GM18907 (cell line): ENCODE measurements at regions not wholly inside any gene's neighbourhood (a gene's known extent, or its start where the extent isn't known, plus 50 kb on each side); places are given as distances from the start of the nearest gene placed in this dataset.

Source experiments
- ATAC-seq: cut with Tn5 transposase; IDR thresholded peaks from one replicate; pipeline ENCODE4 v1.9.1; 2021; ENCODE audit warnings: mild to moderate bottlenecking, moderate library complexity; ENCODE audit not compliant: unreplicated experiment

GRCh38 chr12:19855851-19856250 is 416.6 kb downstream of the AEBP2 start:
- ATAC-seq = no peak

DNA sequence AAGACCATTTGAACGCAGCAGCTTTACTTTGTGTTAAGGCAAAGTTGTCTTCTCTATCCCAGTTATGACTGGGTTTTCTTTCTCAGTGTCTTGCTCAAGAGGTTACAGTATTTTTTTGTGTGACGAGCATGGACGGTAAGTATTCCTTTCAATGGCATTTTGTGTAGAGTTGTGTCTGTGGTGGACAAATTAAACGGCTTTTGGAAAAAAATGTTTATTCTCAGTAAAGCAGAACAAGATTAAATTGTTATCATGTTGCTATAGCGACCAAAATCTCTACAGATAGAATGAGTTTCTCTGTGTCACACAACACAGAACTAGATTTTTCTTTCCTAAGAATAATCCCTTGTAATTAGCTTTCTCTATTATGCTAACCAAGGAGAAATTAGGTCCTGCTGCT is 417.1 kb downstream of the AEBP2 start:
- no peak for ATAC-seq

DNA sequence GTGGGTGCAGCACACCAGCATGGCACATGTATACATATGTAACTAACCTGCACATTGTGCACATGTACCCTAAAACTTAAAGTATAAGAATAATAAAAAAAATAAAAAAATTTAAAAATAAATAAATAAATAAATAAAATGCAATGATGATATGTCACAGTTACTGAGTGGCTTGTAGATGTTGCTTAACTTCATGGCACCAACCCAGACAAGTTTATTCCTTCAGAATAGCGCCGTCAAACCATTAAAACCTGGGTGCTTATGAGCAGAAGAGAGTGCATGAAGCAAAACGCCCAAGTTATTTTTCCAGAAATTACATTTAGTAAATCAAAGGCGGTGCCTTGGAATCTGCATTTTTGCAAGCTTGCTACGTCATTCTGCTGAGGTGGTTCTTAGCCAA is 417.9 kb downstream of the AEBP2 start:
- ATAC-seq = no peak

DNA sequence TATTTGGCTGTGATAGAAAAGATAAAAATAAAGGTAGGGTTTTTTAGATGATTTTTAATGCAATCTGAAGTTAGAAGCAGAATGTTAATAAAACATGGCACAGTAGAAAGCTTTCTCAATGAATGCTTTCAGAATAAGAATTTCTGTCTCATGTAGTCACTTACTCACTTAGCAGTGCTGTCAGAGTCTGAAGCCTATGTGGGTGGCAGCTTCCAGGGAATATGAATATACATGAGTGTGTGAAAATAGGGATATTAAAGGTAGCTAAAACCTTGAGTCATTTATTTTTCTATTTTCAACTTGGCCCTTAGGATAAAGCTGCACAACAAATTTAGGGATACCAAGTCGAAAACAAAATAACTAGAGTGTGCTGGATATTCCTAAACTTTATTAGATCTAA is 427.9 kb downstream of the AEBP2 start:
- no peak for ATAC-seq

DNA sequence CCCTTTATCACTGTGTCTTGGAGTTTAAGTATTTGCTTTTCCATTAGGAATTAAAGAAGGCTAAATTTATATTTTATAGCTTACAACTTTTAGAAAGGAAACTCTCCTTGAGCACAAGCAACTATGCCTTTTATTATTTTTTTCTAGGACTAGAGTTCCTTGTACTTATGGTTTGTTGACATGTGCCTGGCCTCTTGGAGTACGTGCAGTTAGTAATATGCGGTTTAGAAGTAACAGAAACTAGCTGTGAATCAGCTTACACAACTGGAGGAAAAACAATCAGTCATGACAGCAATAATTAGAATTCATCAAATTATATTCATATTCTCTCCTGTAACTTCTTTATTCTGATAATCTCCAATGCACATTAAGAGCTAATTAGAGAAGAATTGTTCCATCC is 428.7 kb downstream of the AEBP2 start:
- no peak for ATAC-seq

- no peak for ATAC-seq
Measured at GRCh38 chr12:19869413-19869812, 430.1 kb downstream of the AEBP2 start.

DNA sequence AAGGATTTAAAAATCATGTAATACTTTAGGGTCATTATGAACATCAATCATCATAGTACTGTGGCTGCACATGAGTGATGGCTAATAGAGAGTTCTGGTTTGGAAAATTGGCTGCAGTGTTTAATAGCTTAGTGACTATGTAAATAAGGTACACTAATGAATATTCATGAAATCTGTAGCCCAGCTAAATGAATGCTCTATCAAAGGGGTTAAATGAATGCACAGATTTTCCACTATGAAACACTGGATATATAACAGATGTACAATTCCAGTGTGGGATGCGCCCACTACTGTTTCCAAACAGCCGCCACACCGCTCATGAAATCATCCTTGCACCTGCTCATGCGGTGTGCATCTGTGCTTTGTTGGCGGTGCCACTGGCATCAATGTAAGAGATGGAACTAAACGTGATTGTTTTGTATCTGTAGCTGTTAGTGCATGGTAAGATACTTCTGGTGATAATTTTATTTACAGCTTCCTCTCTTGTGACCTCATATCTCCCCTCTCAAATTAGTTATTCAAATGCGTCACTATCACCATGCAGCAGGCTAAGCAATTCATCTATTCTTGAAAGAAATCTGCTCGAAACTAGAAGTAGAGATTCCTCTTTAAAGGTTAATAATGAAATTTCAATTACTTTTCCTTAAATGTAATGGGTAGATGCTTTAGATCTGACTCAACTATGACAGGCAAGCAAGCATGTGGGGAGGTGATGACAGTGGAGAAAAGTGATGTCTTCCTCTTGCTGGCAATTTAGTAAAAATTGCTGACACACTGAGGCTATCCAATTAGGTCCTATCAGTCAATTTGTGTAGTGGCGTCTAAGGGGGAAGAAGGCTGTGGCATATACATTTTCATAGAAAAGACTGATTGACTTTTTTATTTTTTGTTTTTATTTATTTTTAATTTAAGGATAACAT is 433.6 kb downstream of the AEBP2 start:
- ATAC-seq = no peak

DNA sequence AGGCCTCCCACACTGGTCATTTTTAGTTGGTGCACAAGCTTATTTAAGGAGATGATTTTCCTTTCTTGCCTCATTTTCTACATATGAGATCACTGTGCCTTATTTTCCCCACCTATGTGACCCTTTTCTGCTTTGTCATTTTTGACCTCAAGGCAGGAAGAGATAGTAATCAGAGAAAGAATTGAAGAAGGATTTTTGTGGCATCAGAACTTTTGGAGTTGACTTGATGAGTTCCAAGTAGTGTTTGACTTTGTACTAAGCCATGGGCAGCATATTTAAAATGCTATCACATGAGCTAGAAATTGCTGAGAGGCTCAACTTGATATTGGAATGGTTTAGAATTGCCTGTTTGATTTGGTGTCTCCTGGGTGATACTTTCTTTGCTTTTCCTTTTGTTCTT is 440.8 kb downstream of the AEBP2 start:
- ATAC-seq = no peak

GRCh38 chr12:19880721-19881120 is 441.4 kb downstream of the AEBP2 start:
- no peak for ATAC-seq

DNA sequence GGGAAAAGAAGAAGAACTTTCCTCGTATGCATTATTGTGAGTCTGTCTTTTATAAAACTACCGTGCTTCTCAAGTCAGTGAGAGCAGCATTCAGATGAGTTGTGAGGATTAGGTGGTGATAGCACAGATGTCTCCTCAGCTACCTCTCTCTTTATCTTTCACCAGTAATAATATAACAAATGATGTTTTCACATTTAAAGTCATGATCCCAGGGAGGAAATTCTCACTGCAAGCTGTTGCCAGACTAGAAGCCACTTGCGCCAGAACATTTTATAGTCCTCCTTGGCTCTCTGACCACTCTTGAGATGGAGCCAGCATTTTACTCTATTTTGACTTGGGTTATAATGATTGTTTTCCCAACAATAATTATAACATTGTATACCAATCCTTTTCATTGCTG is 443.1 kb downstream of the AEBP2 start:
- ATAC-seq = no peak

GRCh38 chr12:19884021-19884492 is 444.8 kb downstream of the AEBP2 start:
- no peak for ATAC-seq

DNA sequence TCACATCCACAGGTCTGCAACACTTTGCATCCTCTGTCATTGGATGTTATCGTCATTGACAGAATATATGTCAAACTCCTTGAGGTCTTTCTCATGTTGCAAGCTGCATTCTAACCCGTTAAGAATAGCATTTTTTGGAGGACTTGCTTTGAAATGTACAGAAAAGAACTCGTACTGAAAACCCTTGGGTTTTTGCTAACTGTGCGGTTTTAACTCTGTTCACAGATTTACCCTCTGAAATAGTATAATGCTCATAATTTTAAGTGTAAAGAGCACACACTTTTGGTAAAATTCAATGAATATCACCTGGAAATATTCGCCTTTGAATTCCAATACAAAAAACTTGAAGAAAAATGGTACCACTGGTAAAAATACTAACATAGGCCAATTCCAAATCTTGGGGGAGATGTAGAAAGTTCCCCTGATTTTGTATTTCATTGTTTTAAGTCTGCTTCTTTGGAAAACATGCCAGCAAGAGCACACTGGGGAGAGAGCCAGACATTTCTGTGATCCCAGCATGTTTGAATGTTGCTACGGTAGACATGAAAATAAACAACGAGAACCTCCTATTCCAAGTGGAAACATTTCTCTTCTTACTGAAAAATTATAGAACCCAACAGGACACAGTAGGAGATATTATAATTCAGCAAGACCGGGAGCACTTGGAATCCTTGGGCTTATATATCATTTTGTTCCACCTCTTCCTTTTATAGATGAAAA is 446.0 kb downstream of the AEBP2 start:
- no peak for ATAC-seq

GRCh38 chr12:19886065-19886464 is 446.8 kb downstream of the AEBP2 start:
- no peak for ATAC-seq

- ATAC-seq = no peak
Measured at GRCh38 chr12:19886639-19887064, 447.4 kb downstream of the AEBP2 start.

DNA sequence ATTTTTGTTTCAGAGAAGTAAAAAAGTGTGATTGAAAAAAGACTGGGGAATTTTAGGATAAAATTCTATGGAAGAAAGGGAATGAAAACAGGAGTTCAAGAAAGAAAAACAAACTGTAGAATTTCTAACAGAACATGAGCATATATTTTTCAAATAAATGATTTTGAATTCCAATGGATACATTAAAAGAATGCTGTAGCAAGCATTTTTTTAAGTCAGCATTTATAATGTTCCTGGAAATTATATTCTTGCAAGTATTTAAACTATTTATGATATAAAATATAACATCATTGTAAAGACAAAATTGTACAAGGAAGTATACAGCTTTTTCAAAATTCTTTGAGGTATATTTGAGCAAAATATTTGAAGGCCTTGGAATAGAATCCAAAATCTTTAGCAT is 450.7 kb downstream of the AEBP2 start:
- no peak for ATAC-seq

DNA sequence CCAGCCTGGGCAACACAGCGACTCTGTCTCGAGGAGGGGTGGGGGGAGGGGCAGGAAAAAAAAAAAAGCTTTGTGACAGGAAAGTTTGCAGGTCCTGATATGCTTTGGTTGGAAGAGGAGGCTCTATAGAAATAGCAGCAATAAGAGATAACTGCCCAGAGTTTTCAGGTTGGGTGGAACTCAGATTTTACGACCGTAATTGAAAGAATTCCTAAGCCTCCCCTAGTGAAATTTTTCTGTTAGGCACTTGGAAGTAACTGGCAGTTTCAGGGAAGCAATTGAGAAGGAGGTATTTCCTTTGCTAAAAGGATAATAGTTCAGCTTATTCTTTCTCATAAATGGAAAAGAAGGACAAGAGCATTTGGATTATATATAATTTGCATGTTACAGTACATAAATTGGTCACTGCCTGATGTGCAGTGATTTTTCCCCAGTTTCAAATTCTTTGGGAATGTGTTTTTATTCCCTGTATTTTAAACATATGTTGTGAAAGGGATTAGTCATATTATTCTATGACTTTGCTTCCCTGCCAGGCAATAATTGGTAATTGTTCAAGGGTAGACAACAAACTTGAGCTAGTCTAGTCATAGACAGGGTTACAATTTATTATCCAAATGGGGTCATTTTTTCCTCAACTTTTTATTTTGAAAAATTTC is 452.8 kb downstream of the AEBP2 start:
- ATAC-seq = no peak

DNA sequence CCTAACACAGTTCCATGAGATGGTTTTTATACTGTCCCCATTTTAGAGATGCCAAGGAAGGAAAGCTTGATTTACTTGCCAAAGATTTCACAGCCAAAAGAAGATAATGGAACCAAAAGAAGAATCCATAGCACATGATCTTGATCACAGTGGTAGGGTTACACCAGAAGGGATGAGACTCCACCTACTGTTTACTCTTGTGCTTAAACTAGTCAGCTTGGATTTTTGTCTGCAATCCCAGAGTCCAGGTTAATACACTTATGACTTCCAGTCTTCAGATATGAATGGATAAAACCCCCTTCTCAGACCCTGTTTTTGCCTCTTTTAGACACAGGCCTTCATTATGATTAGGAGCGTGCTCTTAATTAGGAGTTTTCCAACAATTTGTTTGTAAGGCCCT is 454.2 kb downstream of the AEBP2 start:
- no peak for ATAC-seq

DNA sequence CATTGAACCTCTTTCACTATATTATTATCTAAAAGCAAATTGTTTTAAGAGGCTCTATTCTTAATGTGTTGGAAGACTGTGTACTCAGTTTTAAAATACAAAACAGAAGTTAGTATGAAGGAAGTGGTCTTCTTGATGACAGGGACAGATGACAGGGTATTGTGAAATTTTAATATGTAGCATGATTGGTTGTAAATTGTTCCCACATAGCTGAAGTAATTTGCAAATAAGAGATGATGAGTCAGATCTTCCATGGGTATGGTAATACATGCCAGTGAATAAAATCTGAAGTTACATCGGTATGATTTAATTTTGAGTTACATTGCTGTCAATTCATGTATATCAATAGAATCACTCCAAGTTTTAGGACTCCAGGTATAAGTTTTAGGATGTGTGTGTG is 454.8 kb downstream of the AEBP2 start:
- no peak for ATAC-seq

DNA sequence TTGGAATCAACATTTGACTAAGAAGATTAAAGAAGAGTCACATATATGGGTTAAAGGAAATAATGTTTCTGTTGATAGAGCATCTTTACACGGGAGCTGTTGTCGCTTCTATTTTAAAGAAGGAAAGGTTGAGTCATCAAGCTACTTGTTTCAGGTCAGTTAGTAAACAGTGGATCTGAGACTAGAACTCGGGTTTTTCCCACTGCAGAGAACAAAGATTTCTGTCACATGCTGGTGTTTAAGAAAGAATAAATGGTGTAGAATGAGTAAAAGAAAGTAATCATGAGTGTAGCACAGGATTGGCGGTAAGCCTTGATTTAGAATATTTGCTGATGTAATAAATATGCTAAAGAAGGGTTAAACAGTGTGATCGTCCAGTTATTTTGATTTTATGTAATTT is 455.5 kb downstream of the AEBP2 start:
- no peak for ATAC-seq

- no peak for ATAC-seq
Measured at GRCh38 chr12:19895246-19896020, 456.1 kb downstream of the AEBP2 start.

- no peak for ATAC-seq
Measured at GRCh38 chr12:19896041-19896440, 456.7 kb downstream of the AEBP2 start.
